GM12872 (cell line): ENCODE measurements at regions not wholly inside any gene's neighbourhood (a gene's known extent, or its start where the extent isn't known, plus 50 kb on each side); places are given as distances from the start of the nearest gene placed in this dataset.

ENCODE experiments used
- CTCF ChIP-seq: IDR thresholded peaks from 3 replicates; pipeline ENCODE4 v1.5.1; 2011; ENCODE audit warnings: low read depth, mild to moderate bottlenecking, low read length, moderate library complexity; ENCODE audit not compliant: insufficient read depth

GRCh38 chr4:58871509-58871908 is 1761.3 kb upstream of the IGFBP7 start:
- TF ChIP-seq CTCF, result no peak

- TF ChIP-seq CTCF, result no peak
Observed at GRCh38 chr4:58849026-58849425, 1738.8 kb upstream of the IGFBP7 start.

DNA sequence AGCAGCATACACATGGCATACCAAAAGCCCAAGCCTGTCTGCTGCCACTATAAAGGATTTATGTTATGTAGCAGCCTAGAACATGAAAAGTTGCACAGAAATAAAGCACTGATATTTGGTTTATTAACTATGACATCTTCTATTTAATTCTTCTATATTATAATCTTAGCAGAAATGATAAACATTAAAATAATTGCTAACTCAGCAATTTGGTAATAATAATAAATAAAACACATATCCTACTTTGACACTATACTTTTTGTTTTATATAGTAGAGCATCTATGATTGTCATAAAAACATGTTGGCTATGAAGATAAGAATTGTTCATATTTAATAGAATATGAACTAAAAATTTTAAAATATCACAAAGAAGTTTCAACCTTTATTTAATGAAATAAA is 1733.3 kb upstream of the IGFBP7 start:
- TF ChIP-seq CTCF, result no peak

- TF ChIP-seq CTCF, result no peak
Observed at GRCh38 chr4:58833126-58833525, 1722.9 kb upstream of the IGFBP7 start.

DNA sequence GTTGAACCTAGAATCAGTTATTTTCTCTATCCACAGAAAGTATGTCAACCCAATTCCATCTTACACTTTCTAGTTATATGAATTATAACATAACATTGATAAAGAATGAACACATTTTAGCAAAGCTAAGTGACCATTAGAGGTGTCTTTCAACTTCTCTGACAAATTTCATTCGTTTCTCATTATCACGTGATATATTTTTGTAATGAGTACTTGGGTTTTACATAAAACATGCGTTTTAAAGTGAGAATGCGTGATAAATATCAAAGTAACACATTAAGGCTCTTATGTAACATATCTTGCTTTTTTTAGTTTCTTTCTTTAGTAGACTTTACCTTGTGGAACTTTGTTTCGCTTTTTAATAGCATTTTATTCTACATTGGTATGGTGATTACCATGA is 1715.1 kb upstream of the IGFBP7 start:
- no peak for TF ChIP-seq CTCF

- TF ChIP-seq CTCF, result no peak
Observed at GRCh38 chr4:58809948-58810347, 1699.8 kb upstream of the IGFBP7 start.

DNA sequence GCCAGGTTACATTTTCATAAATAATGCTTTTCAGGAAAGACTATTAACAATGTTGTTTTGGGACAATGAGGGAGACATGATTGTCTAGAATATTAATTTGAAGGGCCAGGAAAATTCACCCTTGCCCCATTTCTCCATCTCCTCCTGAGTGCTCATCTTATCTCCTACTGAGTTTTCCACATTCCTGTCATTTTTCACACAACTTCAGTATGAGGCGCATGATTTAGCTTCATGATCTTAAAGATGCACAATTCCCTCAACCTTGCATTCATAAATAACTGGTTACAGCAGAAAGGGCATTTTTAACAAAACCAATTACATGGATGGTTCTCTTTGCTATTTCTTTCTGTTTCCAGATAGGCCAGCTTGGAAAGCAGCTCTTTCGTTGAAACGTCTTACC is 1699.2 kb upstream of the IGFBP7 start:
- no peak for TF ChIP-seq CTCF

GRCh38 chr4:58808817-58809216 is 1698.6 kb upstream of the IGFBP7 start:
- TF ChIP-seq CTCF, result no peak
